Heart left ventricle (tissue), 16 donors: ENCODE measurements at regions not wholly inside any gene's neighbourhood (a gene's known extent, or its start where the extent isn't known, plus 50 kb on each side); places are given as distances from the start of the nearest gene placed in this dataset.

Source experiments
- ATAC-seq, 4 donors: fragments of 200-7000 bp; cut with Tn5 transposase; one replicate each; pipeline ENCODE4 v1.9.1; 2020 to 2022; ENCODE audit warnings: moderate library complexity in 4 of 4, mild to moderate bottlenecking in 3 of 4, moderate number of reproducible peaks in 1 of 4
- DNase-seq, 5 donors: peaks; one replicate each; pipeline ENCODE4 v3.0.0-alpha.2; 2020
- H3K27ac ChIP-seq, 12 donors: fragments of 200-600 bp; sonication (generic) in 4 of 12; one replicate each; pipeline versions ENCODE4 v1.5.0 to v1.8.0; 2016 to 2022; ENCODE audit warnings: mild to moderate bottlenecking in 2 of 12
- H3K27me3 ChIP-seq, 9 donors: fragments of 200-600 bp; sonication (generic) in 2 of 9; one replicate each; pipeline versions ENCODE4 v1.5.1 to v1.8.0; 2016 to 2022; ENCODE audit warnings: mild to moderate bottlenecking in 3 of 9
- H3K36me3 ChIP-seq, 9 donors: fragments of 200-600 bp; sonication (generic) in 2 of 9; one replicate each; pipeline versions ENCODE4 v1.5.0 to v1.8.0; 2018 to 2022; ENCODE audit warnings: mild to moderate bottlenecking in 2 of 9
- H3K4me1 ChIP-seq, 12 donors: fragments of 200-600 bp; sonication (generic) in 4 of 12; one replicate each; pipeline versions ENCODE4 v1.5.0 to v1.8.0; 2016 to 2022; ENCODE audit warnings: mild to moderate bottlenecking in 3 of 12
- H3K4me3 ChIP-seq, 12 donors: fragments of 200-600 bp; sonication (generic) in 4 of 12; one replicate each; pipeline versions ENCODE4 v1.5.0 to v1.8.0; 2017 to 2022; ENCODE audit warnings: mild to moderate bottlenecking in 9 of 12, moderate library complexity in 4 of 12
- H3K9me3 ChIP-seq, 12 donors: fragments of 200-600 bp; sonication (generic) in 4 of 12; one replicate each; pipeline versions ENCODE4 v1.5.0 to v1.8.0; 2016 to 2022; ENCODE audit warnings: mild to moderate bottlenecking in 1 of 12
- CTCF ChIP-seq, 12 donors: fragments of 200-600 bp; sonication (generic) in 4 of 12; IDR thresholded peaks; one replicate each; pipeline versions ENCODE4 v1.5.0 to v1.8.0; 2018 to 2022; ENCODE audit warnings: antibody characterized with exemption in 12 of 12, mild to moderate bottlenecking in 5 of 12
- POLR2A ChIP-seq, 2 donors: fragments of 450-650 bp; IDR thresholded peaks; one replicate each; pipeline ENCODE4 v1.6.1; 2017; ENCODE audit warnings: antibody characterized with exemption in 2 of 2, mild to moderate bottlenecking in 2 of 2, moderate library complexity in 2 of 2
- WGBS, 4 donors: extraction: QIAGEN DNeasy Blood & Tissue Kit in 2 of 4; methylation state at CpG; one replicate each; pipeline versions ENCODE4 v1.1.5 to v1.1.7; 2013 to 2018; 5-methylcytosine and 5-hydroxymethylcytosine counted together
- intact Hi-C, 10 donors: fragments of 100-400 bp; cut with DNase I; formaldehyde crosslinking; loops; one replicate each; pipeline versions ENCODE4 v1.11.1 to v1.14.2; 2022
- donor health status: ischemic (EF 13 %, LVEDD 7.1; RV severe dilation, severe dysfunction).
- donor health status: healthy with polysubstance abuse.
- donor health status: DM: no; HTN: yes; CAD: no.
- donor health status: DM: no; HTN: no; CAD: no.
- donor health status: ischemic (EF 25% LVEDD 6.9; RV normal size, moderate dysfunction).
- donor health status: ischemic (EF 25% LVEDD 5.7; RV mildly dilated, moderate dysfunction).
- donor health status: healthy.
- donor health status: DM: yes; HTN: yes; CAD: no.
- donor health status: ischemic (EF 35%, LVEDD 5.7; RV mildly dilated, moderate dysfunction).
- donor health status: nonischemic (EF 11% LVEDD 7.7; RV severe dilation, severe dysfunction).
- donor health status: DM: yes; HTN: yes; CAD: no.
- donor health status: PGD.
- donor health status: ischemic (EF 29% LVEDD 5.4; RV normal size, mild dysfunction).
- donor health status: nonischemic (EF 23%, LVEDD 6.1; RV moderate dilation, normal function).

DNA sequence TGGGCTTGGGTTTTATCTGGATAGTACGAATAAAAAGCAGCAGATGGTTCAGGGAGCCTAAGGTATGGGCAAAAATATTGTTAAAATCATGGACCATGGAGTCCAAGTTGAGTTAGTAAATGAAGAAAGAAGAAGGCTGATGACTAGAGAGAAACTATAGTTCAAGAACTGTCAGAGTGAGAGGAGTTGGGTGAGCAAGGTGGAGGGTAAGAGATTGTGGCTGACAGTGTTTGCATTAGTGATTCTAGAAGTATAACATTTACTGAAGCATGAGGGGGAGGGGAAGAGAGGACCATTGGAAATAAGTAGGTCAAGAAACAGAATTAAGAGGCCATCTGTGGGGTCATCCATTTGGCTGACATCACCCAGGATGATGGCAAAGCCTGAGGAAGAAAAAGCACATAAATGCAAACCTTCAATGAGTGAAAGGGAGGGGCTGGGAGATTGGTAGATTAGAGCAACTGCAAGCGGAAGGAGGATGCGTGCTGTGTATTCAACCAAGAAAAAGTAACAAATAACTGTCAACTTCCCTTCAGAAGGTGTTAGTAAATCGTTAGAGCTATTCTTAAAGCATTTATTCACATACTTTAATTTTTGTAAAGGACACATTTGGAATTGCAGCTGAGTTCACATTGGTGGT lies 392.8 kb downstream of the TSN start:
- Histone ChIP-seq H3K27ac (no peak overlapping the region), H3K27me3 (peaks cover 0 to 6% (median 0%) of the 10 kb centered on the region in 9 donors), H3K36me3 (no peaks in the 10 kb centered on the region), H3K9me3 (no peaks in the 10 kb centered on the region), H3K4me1 (no peaks in the 10 kb centered on the region), H3K4me3 (no peak overlapping the region)
- ATAC-seq, result no peak
- DNase-seq, result no peak
- WGBS, 4 donors, result 82 to 96% (median 87%) methylated on average over 4 of the region's 4 CpGs
- TF ChIP-seq POLR2A (IDR thresholded peaks at IDR 0.05), result no peak
- intact Hi-C loops, result no loop called here

DNA sequence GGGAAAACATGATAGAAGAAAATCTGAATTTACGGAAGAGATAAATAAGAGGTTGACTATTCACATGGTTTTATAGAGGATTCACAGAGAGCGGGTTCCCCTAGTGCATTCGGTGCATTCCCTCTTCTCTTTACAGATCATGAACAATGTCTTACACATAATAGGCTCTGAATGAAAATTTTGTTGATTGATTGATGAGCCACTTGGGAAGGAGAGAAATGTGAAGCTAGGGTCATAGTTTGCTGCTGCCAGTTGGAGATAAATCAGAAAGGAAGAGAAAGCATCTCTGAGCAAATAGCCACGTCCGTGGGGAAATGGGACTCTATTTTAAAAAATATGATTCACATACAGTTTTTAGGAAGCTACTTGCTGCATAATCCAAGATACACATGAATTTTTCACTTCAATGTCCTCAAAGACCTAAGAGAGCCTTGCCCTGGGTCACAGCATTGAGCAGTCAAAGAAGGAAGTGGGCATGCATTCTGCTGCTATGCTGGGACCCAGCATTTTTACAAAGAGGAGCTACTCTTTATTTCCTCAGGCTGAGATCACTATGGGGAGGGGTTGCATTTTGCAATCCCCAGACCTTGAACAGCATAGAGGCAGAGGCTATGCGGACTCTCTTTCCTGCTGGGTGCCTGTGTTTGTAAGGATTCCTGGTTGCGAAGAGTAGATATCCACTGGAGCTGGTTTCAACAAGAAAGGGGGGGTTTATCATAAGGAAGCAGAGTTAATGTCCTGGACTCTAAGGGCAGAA lies 395.3 kb downstream of the TSN start:
- no peak overlapping the region for H3K4me3 ChIP-seq
- H3K9me3 ChIP-seq, result no peaks in the 10 kb centered on the region
- DNase-seq (no peak), ATAC-seq (no peak)
- no peak for TF ChIP-seq CTCF (IDR thresholded peaks at IDR 0.05)
- TF ChIP-seq POLR2A (IDR thresholded peaks at IDR 0.05), result no peak
- H3K36me3 ChIP-seq, result no peaks in the 10 kb centered on the region
- no peak overlapping the region for H3K27ac ChIP-seq
- WGBS, 4 donors, result 55 to 73% (median 66%) methylated on average over 7 of the region's 7 CpGs
- H3K4me1 ChIP-seq, result no peaks in the 10 kb centered on the region
- peaks cover 0 to 1% (median 0%) of the 10 kb centered on the region in 9 donors for H3K27me3 ChIP-seq
- intact Hi-C loops, result no loop called here

GRCh38 chr2:122152571-122152970 lies 397.1 kb downstream of the TSN start:
- H3K4me3 ChIP-seq, result no peak overlapping the region
- ATAC-seq (no peak), DNase-seq (no peak)
- H3K9me3 ChIP-seq, result no peaks in the 10 kb centered on the region
- no peaks in the 10 kb centered on the region for H3K36me3 ChIP-seq
- no peak for TF ChIP-seq POLR2A (IDR thresholded peaks at IDR 0.05)
- TF ChIP-seq CTCF (IDR thresholded peaks at IDR 0.05), result no peak
- H3K27me3 ChIP-seq, result no peaks in the 10 kb centered on the region
- H3K4me1 ChIP-seq, result no peaks in the 10 kb centered on the region
- no peak overlapping the region for H3K27ac ChIP-seq
- WGBS, 4 donors, result 65 to 89% (median 79%) methylated on average over 3 of the region's 3 CpGs
- intact Hi-C loops, result no loop called here

- no peaks in the 10 kb centered on the region for H3K27me3 ChIP-seq
- no peak for TF ChIP-seq CTCF (IDR thresholded peaks at IDR 0.05)
- no peak for ATAC-seq
- H3K4me3 ChIP-seq, result no peak overlapping the region
- 52 to 72% (median 54%) methylated on average over 6 of the region's 6 CpGs for WGBS, 4 donors
- DNase-seq, result no peak
- H3K4me1 ChIP-seq, result no peaks in the 10 kb centered on the region
- H3K36me3 ChIP-seq, result no peaks in the 10 kb centered on the region
- no peaks in the 10 kb centered on the region for H3K9me3 ChIP-seq
- no peak overlapping the region for H3K27ac ChIP-seq
- intact Hi-C loops, result no loop called here
Measured at GRCh38 chr2:122156176-122156890, 400.9 kb downstream of the TSN start.
